Liver (tissue), 7 donors: ENCODE measurements at regions not wholly inside any gene's neighbourhood (a gene's known extent, or its start where the extent isn't known, plus 50 kb on each side); places are given as distances from the start of the nearest gene placed in this dataset.

ENCODE experiments used
- DNase-seq: peaks from one replicate; pipeline ENCODE4 v3.0.0-alpha.2; 2017; ENCODE audit warnings: low spot score
- H3K27ac ChIP-seq, 2 donors: one replicate each; pipeline ENCODE4 v1.7.0; 2013; ENCODE audit warnings: inconsistent platforms in 2 of 2, low read length in 2 of 2, control low read depth in 1 of 2, low read depth in 1 of 2, mild to moderate bottlenecking in 1 of 2
- H3K27me3 ChIP-seq, 4 donors: one replicate each; pipeline versions ENCODE4 v1.6.1 to v1.7.0; 2013; ENCODE audit warnings: low read length in 3 of 4, inconsistent platforms in 1 of 4, mild to moderate bottlenecking in 1 of 4, moderate library complexity in 1 of 4; ENCODE audit not compliant: control insufficient read depth in 4 of 4, insufficient read depth in 4 of 4
- H3K36me3 ChIP-seq, 4 donors: one replicate each; pipeline versions ENCODE4 v1.6.1 to v1.7.0; 2013; ENCODE audit warnings: low read length in 3 of 4, mild to moderate bottlenecking in 3 of 4, low read depth in 1 of 4, moderate library complexity in 1 of 4; ENCODE audit not compliant: control insufficient read depth in 4 of 4, insufficient read depth in 3 of 4
- H3K4me1 ChIP-seq, 4 donors: one replicate each; pipeline versions ENCODE4 v1.6.1 to v1.7.0; 2013; ENCODE audit warnings: low read length in 3 of 4, mild to moderate bottlenecking in 3 of 4, moderate library complexity in 1 of 4; ENCODE audit not compliant: control insufficient read depth in 4 of 4, insufficient read depth in 4 of 4
- H3K4me3 ChIP-seq, 3 donors: one replicate each; pipeline versions ENCODE4 v1.6.1 to v1.7.0; 2013; ENCODE audit warnings: low read length in 3 of 3, control low read depth in 1 of 3, low read depth in 1 of 3, mild to moderate bottlenecking in 1 of 3
- H3K9ac ChIP-seq, 2 donors: one replicate each; pipeline ENCODE4 v1.7.0; 2013; ENCODE audit warnings: low read length in 2 of 2, mild to moderate bottlenecking in 2 of 2, moderate library complexity in 2 of 2, control low read depth in 1 of 2, low read depth in 1 of 2
- H3K9me3 ChIP-seq, 4 donors: one replicate each; pipeline versions ENCODE4 v1.6.1 to v1.7.0; 2013; ENCODE audit warnings: low read length in 3 of 4; ENCODE audit not compliant: control insufficient read depth in 4 of 4
- FOXA2 ChIP-seq: IDR thresholded peaks from 2 replicates; pipeline ENCODE4 v1.6.1; 2016; ENCODE audit warnings: antibody characterized with exemption
- GABPA ChIP-seq, 2 donors: IDR thresholded peaks in 1 of 2; conservative IDR thresholded peaks in 1 of 2; 2 replicates each; pipeline ENCODE4 v1.6.1; 2016; ENCODE audit warnings: antibody characterized with exemption in 2 of 2, mild to moderate bottlenecking in 1 of 2, moderate library complexity in 1 of 2
- HNF4A ChIP-seq, 2 donors: conservative IDR thresholded peaks; 2 replicates each; pipeline ENCODE4 v1.6.1; 2016; ENCODE audit warnings: antibody characterized with exemption in 2 of 2, mild to moderate bottlenecking in 2 of 2
- HNF4G ChIP-seq: IDR thresholded peaks from 2 replicates; pipeline ENCODE4 v1.6.1; 2016; ENCODE audit warnings: antibody characterized with exemption
- NR2F2 ChIP-seq: IDR thresholded peaks from 2 replicates; pipeline ENCODE4 v1.6.1; 2016; ENCODE audit warnings: antibody characterized with exemption
- RAD21 ChIP-seq, 2 donors: IDR thresholded peaks; 2 replicates each; pipeline ENCODE4 v1.6.1; 2016; ENCODE audit warnings: antibody characterized with exemption in 2 of 2, mild to moderate bottlenecking in 2 of 2
- WGBS: extraction: QIAGEN DNeasy Blood & Tissue Kit; methylation state at CpG from one replicate; pipeline ENCODE4 v1.1.7; 2013; 5-methylcytosine and 5-hydroxymethylcytosine counted together
- TF ChIP-seq, protein P1 (sequence below): IDR thresholded peaks from 2 replicates; pipeline ENCODE4 v1.6.1; 2016; ENCODE audit warnings: antibody characterized with exemption
- TF ChIP-seq, protein P2 (sequence below): IDR thresholded peaks from 2 replicates; pipeline ENCODE4 v1.6.1; 2016; ENCODE audit warnings: antibody characterized with exemption, mild to moderate bottlenecking
- donor health status: healthy.
- donor health status: healthy.
- donor health status: healthy.
- donor health status: healthy.

DNA sequence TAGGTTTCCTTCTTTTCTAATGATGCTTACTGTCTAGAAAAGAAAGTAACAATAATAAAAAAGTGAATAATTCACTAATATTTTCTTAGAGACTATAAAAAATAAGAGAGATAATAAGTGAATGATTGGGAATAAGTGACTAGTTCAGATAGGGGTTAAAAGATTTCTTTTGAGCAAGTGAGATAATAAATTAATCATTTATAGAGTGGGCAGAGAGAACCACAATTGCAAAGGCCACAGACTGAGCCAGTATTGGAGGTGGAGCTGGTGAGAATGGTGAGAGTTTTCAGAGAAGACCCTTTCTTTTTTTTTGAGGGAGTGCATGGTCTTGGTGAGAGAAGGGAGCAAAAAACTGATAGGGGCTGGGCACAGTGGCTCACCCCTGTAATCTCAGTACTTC, 159.1 kb upstream of the SALL1 start:
- no peaks in the 10 kb centered on the region for H3K4me1 ChIP-seq
- no peak overlapping the region for H3K27ac ChIP-seq
- DNase-seq: no peak
- H3K9ac ChIP-seq: no peak overlapping the region
- no peak overlapping the region for H3K4me3 ChIP-seq
- TF ChIP-seq HNF4A (conservative IDR thresholded peaks at IDR 0.05): peak in 1 of 2 donors; percentile 3
- TF ChIP-seq, protein P1, sequence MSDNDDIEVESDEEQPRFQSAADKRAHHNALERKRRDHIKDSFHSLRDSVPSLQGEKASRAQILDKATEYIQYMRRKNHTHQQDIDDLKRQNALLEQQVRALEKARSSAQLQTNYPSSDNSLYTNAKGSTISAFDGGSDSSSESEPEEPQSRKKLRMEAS: no peak
- no peaks in the 10 kb centered on the region for H3K36me3 ChIP-seq
- H3K9me3 ChIP-seq: peaks cover 0 to 2% (median 0%) of the 10 kb centered on the region in 4 donors
- no peaks in the 10 kb centered on the region for H3K27me3 ChIP-seq

DNA sequence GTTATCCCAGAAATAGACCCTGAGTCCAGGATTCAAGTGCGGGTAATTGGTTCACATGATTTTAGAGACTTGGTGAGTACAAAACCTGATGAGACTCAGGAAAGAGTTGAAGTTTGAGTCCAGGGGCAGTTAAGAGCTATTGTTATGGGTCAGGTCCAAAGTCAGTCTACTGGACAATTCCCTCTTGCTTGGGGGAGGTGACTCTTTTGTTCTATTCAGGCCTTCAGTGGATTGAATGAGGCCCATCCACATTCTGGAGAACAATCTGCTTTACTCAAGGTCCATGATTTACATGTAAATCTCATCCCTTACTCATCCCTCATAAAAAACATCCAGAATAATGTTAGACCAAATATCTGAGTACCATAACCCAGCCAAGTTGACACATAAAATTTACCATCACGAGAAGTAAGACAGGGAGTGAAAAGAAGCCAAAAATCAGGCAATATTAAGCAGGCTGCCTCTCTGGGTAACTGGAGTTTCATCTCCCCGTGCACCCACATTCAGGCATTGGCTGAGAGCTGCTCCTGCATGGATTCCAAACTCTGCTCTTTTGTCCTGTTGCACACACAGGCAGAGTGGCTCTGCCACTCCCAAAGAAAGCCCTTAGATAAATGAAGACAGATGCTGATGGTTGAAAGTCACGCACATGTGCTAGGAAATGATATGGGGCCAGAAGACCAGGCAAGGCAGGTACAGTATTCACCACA, 156.0 kb upstream of the SALL1 start:
- 87% methylated on average over 4 of the region's 4 CpGs for WGBS
- H3K4me3 ChIP-seq: no peak overlapping the region
- H3K9me3 ChIP-seq: no peaks in the 10 kb centered on the region
- H3K9ac ChIP-seq: no peak overlapping the region
- DNase-seq: no peak
- no peaks in the 10 kb centered on the region for H3K4me1 ChIP-seq
- H3K27me3 ChIP-seq: no peaks in the 10 kb centered on the region
- no peak overlapping the region for H3K27ac ChIP-seq
- no peak for TF ChIP-seq HNF4A (conservative IDR thresholded peaks at IDR 0.05)
- no peaks in the 10 kb centered on the region for H3K36me3 ChIP-seq

DNA sequence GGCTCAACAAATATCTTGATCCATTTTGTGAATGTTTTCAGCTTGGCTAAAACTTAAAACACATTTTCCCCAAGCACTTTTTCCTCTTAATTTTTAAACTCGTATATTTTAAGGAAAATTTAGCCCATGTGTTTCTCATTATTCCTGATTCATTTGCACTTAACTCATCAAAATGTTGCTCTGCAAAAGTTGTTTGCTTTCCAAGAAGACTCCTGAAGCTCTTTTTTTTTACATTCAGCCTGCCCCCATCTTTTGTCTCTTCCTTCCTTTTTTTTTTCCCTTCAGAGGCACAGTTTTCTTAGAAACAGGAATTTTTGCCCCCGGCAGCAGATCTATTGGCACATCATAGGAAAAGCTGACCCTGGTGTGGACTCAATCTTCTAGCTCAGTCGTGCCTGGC, 155.0 kb upstream of the SALL1 start:
- DNase-seq: no peak
- TF ChIP-seq FOXA2 (no peak), HNF4A (conservative IDR thresholded peaks at IDR 0.05) (no peak), HNF4G (no peak), GABPA (IDR thresholded peaks at IDR 0.05 in 1 of 2, conservative IDR thresholded peaks at IDR 0.05 in 1 of 2) (no peak)
- TF ChIP-seq, protein P2, sequence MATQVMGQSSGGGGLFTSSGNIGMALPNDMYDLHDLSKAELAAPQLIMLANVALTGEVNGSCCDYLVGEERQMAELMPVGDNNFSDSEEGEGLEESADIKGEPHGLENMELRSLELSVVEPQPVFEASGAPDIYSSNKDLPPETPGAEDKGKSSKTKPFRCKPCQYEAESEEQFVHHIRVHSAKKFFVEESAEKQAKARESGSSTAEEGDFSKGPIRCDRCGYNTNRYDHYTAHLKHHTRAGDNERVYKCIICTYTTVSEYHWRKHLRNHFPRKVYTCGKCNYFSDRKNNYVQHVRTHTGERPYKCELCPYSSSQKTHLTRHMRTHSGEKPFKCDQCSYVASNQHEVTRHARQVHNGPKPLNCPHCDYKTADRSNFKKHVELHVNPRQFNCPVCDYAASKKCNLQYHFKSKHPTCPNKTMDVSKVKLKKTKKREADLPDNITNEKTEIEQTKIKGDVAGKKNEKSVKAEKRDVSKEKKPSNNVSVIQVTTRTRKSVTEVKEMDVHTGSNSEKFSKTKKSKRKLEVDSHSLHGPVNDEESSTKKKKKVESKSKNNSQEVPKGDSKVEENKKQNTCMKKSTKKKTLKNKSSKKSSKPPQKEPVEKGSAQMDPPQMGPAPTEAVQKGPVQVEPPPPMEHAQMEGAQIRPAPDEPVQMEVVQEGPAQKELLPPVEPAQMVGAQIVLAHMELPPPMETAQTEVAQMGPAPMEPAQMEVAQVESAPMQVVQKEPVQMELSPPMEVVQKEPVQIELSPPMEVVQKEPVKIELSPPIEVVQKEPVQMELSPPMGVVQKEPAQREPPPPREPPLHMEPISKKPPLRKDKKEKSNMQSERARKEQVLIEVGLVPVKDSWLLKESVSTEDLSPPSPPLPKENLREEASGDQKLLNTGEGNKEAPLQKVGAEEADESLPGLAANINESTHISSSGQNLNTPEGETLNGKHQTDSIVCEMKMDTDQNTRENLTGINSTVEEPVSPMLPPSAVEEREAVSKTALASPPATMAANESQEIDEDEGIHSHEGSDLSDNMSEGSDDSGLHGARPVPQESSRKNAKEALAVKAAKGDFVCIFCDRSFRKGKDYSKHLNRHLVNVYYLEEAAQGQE: no peak
- TF ChIP-seq, protein P1: no peak
- no peak overlapping the region for H3K9ac ChIP-seq
- H3K36me3 ChIP-seq: no peaks in the 10 kb centered on the region
- 80% methylated on average over 3 of the region's 3 CpGs for WGBS
- no peaks in the 10 kb centered on the region for H3K9me3 ChIP-seq
- no peak overlapping the region for H3K27ac ChIP-seq
- H3K27me3 ChIP-seq: no peaks in the 10 kb centered on the region
- H3K4me1 ChIP-seq: no peaks in the 10 kb centered on the region
- no peak overlapping the region for H3K4me3 ChIP-seq

DNA sequence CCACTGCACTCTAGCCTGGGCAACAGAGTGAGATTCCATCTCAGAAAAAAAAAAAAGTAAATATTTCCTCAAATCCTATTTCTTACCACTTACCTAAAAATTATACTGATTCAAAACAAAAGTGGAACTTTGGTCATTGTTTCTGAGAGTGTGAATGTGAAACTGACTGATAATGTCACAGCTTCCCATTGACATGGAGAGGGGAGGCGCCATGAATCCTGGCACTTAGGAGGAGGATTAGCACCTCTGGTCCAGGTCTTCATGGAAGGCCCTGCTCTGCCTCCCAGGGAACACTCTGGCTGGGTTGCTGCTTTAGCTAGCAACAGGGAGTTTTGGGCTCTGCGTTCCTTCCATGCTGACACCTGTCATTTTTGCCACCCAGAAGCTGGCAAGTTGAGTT, 154.3 kb upstream of the SALL1 start:
- Histone ChIP-seq H3K4me1 (no peaks in the 10 kb centered on the region), H3K27me3 (no peaks in the 10 kb centered on the region), H3K27ac (no peak overlapping the region), H3K36me3 (no peaks in the 10 kb centered on the region), H3K9ac (no peak overlapping the region), H3K4me3 (no peak overlapping the region), H3K9me3 (no peaks in the 10 kb centered on the region)
- 96% methylated on average over 2 of the region's 2 CpGs for WGBS
- TF ChIP-seq RAD21 (IDR thresholded peaks at IDR 0.05): no peak
- no peak for TF ChIP-seq NR2F2
- TF ChIP-seq HNF4G: no peak
- TF ChIP-seq, protein P2: no peak
- no peak for TF ChIP-seq HNF4A (conservative IDR thresholded peaks at IDR 0.05)
- DNase-seq: no peak
